ENCODE measurements at regions not wholly inside any gene's neighbourhood (a gene's known extent, or its start where the extent isn't known, plus 50 kb on each side); places are given as distances from the start of the nearest gene placed in this dataset.

DNA sequence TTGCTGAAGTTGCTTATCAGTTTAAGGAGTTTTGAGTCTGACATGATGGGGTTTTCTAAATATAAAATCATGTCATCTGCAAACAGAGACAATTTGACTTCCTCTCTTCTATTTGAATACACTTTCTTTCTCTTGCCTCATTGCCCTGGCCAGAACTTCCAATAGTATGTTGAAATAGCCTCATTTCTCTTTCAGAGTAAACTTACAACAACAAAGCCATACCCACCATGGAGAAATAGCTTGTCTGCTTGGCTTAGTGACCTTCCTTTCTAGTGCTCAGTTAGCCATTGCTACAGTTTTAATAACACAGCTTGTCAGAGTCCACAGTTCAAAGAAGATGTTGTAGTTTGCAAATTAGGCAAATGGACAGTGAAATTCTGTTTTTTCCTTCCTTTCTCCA is 228.0 kb downstream of the ETAA1 start (continued):
- TF ChIP-seq, protein P1, sequence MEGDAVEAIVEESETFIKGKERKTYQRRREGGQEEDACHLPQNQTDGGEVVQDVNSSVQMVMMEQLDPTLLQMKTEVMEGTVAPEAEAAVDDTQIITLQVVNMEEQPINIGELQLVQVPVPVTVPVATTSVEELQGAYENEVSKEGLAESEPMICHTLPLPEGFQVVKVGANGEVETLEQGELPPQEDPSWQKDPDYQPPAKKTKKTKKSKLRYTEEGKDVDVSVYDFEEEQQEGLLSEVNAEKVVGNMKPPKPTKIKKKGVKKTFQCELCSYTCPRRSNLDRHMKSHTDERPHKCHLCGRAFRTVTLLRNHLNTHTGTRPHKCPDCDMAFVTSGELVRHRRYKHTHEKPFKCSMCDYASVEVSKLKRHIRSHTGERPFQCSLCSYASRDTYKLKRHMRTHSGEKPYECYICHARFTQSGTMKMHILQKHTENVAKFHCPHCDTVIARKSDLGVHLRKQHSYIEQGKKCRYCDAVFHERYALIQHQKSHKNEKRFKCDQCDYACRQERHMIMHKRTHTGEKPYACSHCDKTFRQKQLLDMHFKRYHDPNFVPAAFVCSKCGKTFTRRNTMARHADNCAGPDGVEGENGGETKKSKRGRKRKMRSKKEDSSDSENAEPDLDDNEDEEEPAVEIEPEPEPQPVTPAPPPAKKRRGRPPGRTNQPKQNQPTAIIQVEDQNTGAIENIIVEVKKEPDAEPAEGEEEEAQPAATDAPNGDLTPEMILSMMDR (IDR thresholded peaks at IDR 0.05; ENCODE audit: low read depth, low read length, missing input control), result no peak
- TF ChIP-seq FOXA1 (IDR thresholded peaks at IDR 0.05) (no peak), GABPA (IDR thresholded peaks at IDR 0.05 in 1 of 2, conservative IDR thresholded peaks at IDR 0.05 in 1 of 2) (no peak), HNF4A (conservative IDR thresholded peaks at IDR 0.05) (no peak), RXRA (IDR thresholded peaks at IDR 0.05) (no peak), NR2F2 (IDR thresholded peaks at IDR 0.05) (no peak), RAD21 (IDR thresholded peaks at IDR 0.05) (no peak)

DNA sequence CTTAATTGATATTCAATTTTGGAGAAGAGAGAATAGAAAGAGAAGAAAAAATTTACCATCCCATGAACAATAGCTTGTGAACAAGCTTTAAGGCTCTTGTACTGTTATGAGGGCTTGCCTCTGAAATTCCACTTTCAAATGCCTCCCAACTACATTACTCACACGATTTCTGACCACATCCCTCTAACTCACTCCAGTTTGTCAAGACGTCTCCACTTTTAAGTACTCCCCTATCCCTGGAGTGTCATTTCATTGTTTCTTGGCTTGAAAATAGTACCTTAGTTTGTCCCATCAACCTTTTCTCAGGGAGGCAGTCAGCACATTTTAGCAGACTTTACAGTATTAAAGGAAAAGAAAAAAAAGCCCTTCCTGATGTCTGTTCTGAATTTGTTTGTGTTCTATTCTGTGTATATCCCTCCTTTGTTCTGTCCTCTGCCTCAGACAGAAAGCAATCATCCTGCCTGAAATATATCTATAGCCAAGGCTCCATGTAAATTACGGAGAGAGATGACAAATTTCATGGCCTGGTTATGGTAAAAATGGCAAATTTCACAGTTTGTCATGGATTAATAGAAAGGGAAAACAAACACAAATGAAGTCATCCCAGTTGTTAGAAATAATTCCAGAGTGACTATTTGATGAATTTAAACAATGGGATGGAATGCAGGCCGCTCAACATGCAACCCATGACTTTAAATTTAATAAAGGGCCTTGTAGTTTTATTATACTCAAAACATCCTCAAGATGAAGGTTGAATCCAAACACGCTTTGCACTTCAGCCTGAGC is 228.8 kb downstream of the ETAA1 start:
- DNase-seq (ENCODE audit: low spot score), result no peak
- TF ChIP-seq RXRA (IDR thresholded peaks at IDR 0.05), result no peak
- no peak for TF ChIP-seq YY1 (IDR thresholded peaks at IDR 0.05)
- no peak for TF ChIP-seq HNF4A (conservative IDR thresholded peaks at IDR 0.05)
- TF ChIP-seq, protein P2, sequence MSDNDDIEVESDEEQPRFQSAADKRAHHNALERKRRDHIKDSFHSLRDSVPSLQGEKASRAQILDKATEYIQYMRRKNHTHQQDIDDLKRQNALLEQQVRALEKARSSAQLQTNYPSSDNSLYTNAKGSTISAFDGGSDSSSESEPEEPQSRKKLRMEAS (IDR thresholded peaks at IDR 0.05), result no peak
- TF ChIP-seq GABPA (IDR thresholded peaks at IDR 0.05 in 1 of 2, conservative IDR thresholded peaks at IDR 0.05 in 1 of 2), result no peak
- TF ChIP-seq, protein P3, sequence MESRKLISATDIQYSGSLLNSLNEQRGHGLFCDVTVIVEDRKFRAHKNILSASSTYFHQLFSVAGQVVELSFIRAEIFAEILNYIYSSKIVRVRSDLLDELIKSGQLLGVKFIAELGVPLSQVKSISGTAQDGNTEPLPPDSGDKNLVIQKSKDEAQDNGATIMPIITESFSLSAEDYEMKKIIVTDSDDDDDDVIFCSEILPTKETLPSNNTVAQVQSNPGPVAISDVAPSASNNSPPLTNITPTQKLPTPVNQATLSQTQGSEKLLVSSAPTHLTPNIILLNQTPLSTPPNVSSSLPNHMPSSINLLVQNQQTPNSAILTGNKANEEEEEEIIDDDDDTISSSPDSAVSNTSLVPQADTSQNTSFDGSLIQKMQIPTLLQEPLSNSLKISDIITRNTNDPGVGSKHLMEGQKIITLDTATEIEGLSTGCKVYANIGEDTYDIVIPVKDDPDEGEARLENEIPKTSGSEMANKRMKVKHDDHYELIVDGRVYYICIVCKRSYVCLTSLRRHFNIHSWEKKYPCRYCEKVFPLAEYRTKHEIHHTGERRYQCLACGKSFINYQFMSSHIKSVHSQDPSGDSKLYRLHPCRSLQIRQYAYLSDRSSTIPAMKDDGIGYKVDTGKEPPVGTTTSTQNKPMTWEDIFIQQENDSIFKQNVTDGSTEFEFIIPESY (IDR thresholded peaks at IDR 0.05), result no peak
- no peak for TF ChIP-seq SP1 (IDR thresholded peaks at IDR 0.05)
- no peak for TF ChIP-seq FOXA1 (IDR thresholded peaks at IDR 0.05)
- no peak for TF ChIP-seq HNF4G (IDR thresholded peaks at IDR 0.05)
- no peak for TF ChIP-seq TAF1 (conservative IDR thresholded peaks at IDR 0.05)
- TF ChIP-seq, protein P4, sequence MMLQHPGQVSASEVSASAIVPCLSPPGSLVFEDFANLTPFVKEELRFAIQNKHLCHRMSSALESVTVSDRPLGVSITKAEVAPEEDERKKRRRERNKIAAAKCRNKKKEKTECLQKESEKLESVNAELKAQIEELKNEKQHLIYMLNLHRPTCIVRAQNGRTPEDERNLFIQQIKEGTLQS (IDR thresholded peaks at IDR 0.05), result no peak
- TF ChIP-seq RAD21 (IDR thresholded peaks at IDR 0.05), result no peak

DNA sequence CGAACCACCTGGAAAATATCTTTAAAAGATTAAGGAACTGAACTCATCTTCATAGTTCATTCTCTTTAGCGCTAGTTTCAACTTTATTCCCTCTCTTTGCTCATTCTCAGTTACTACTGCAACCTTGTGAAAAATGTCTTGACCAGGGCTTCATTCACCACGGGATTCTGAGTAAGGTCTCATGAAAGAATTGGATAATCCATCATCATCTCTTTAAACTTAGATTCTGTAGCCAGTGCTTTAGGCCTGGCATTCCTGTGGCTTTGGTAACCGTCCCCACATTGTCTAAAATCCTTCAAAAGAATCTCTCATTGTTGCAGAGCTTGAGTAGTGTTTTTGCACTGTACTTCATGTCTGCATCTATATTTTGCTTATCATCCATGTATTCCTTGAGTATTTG is 229.5 kb downstream of the ETAA1 start:
- 83% methylated on average over 4 of the region's 4 CpGs for WGBS
- no peak for DNase-seq (ENCODE audit: low spot score)
- Histone ChIP-seq H3K27me3 (ENCODE audit: control insufficient read depth in 4 of 4, insufficient read depth in 4 of 4, low read length in 3 of 4) (no peaks in the 10 kb centered on the region), H3K4me1 (ENCODE audit: control insufficient read depth in 4 of 4, insufficient read depth in 4 of 4, low read length in 3 of 4) (no peaks in the 10 kb centered on the region), H3K9me3 (ENCODE audit: control insufficient read depth in 4 of 4, low read length in 3 of 4) (no peaks in the 10 kb centered on the region), H3K27ac (ENCODE audit: low read depth in 1 of 2, low read length in 2 of 2) (no peak overlapping the region), H3K4me3 (ENCODE audit: low read depth in 1 of 3, low read length in 3 of 3) (no peak overlapping the region), H3K36me3 (ENCODE audit: control insufficient read depth in 4 of 4, insufficient read depth in 3 of 4, low read depth in 1 of 4, low read length in 3 of 4) (no peaks in the 10 kb centered on the region), H3K9ac (ENCODE audit: low read depth in 1 of 2, low read length in 2 of 2) (no peak overlapping the region)
- TF ChIP-seq, protein P3 (IDR thresholded peaks at IDR 0.05), result no peak
- TF ChIP-seq HNF4G (IDR thresholded peaks at IDR 0.05) (no peak), HNF4A (conservative IDR thresholded peaks at IDR 0.05) (no peak)

More for the DNA sequence above, 228.8 kb downstream of the ETAA1 start:
- H3K9me3 ChIP-seq (ENCODE audit: control insufficient read depth in 4 of 4, low read length in 3 of 4), result no peaks in the 10 kb centered on the region
- H3K36me3 ChIP-seq (ENCODE audit: control insufficient read depth in 4 of 4, insufficient read depth in 3 of 4, low read depth in 1 of 4, low read length in 3 of 4), result no peaks in the 10 kb centered on the region
- 81% methylated on average over 5 of the region's 5 CpGs for WGBS
- no peak overlapping the region for H3K9ac ChIP-seq (ENCODE audit: low read depth in 1 of 2, low read length in 2 of 2)
- no peak overlapping the region for H3K4me3 ChIP-seq (ENCODE audit: low read depth in 1 of 3, low read length in 3 of 3)
- no peak overlapping the region for H3K27ac ChIP-seq (ENCODE audit: low read depth in 1 of 2, low read length in 2 of 2)
- no peaks in the 10 kb centered on the region for H3K27me3 ChIP-seq (ENCODE audit: control insufficient read depth in 4 of 4, insufficient read depth in 4 of 4, low read length in 3 of 4)
- no peaks in the 10 kb centered on the region for H3K4me1 ChIP-seq (ENCODE audit: control insufficient read depth in 4 of 4, insufficient read depth in 4 of 4, low read length in 3 of 4)
